ENCODE measurements at regions not wholly inside any gene's neighbourhood (a gene's known extent, or its start where the extent isn't known, plus 50 kb on each side); places are given as distances from the start of the nearest gene placed in this dataset.

- Histone ChIP-seq H3K36me3 (ENCODE audit: insufficient read depth) (no peaks in the 10 kb centered on the region), H3K79me2 (ENCODE audit: insufficient read depth, low read depth) (no peaks in the 10 kb centered on the region), H3K9ac (no peak overlapping the region), H3K4me2 (no peak overlapping the region), H3K4me1 (ENCODE audit: low read depth, poor library complexity, severe bottlenecking) (no peaks in the 10 kb centered on the region), H4K20me1 (ENCODE audit: insufficient read depth) (no peaks in the 10 kb centered on the region), H2AFZ (ENCODE audit: low read depth) (no peak overlapping the region), H3K27me3 (ENCODE audit: insufficient read depth, low read depth) (no peaks in the 10 kb centered on the region), H3K27ac (no peak overlapping the region), H3K4me3 (IDR thresholded peaks at IDR 0.05; ENCODE audit: insufficient read depth, low read depth, low read length) (no peak overlapping the region)
- no peak for TF ChIP-seq CTCF (conservative IDR thresholded peaks at IDR 0.05; ENCODE audit: low read depth, low read length)
Measured at GRCh38 chr4:129675036-129675435, 579.1 kb downstream of the C4orf33 start.

DNA sequence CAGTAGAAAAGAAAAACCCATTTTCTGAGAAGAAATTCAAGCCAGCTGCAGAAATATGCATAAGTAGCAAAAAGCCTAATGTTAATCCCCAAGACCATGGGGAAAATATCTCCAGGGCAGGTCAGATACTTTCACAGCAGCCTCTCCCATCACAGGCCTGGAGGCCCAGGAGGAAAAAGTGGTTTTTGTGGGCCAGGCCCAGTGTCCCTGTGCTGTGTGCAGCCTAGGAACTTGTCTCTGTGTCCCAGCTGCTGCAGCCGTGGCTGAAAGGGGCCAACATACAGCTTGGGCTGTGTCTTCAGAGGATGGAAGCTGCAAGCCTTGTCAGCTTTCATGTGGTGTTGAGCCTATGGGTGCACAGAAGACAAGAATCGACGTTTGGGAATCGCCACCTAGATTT is 581.0 kb downstream of the C4orf33 start:
- Histone ChIP-seq H2AFZ (ENCODE audit: low read depth) (no peak overlapping the region), H3K4me1 (ENCODE audit: low read depth, poor library complexity, severe bottlenecking) (no peaks in the 10 kb centered on the region), H3K27me3 (ENCODE audit: insufficient read depth, low read depth) (no peaks in the 10 kb centered on the region), H3K36me3 (ENCODE audit: insufficient read depth) (no peaks in the 10 kb centered on the region), H3K4me2 (no peak overlapping the region), H3K4me3 (IDR thresholded peaks at IDR 0.05; ENCODE audit: insufficient read depth, low read depth, low read length) (no peak overlapping the region), H3K9ac (no peak overlapping the region), H3K27ac (no peak overlapping the region), H4K20me1 (ENCODE audit: insufficient read depth) (no peaks in the 10 kb centered on the region), H3K79me2 (ENCODE audit: insufficient read depth, low read depth) (no peaks in the 10 kb centered on the region)
- TF ChIP-seq CTCF (conservative IDR thresholded peaks at IDR 0.05; ENCODE audit: low read depth, low read length), result no peak

- Histone ChIP-seq H4K20me1 (ENCODE audit: insufficient read depth) (no peaks in the 10 kb centered on the region), H2AFZ (ENCODE audit: low read depth) (no peak overlapping the region), H3K27me3 (ENCODE audit: insufficient read depth, low read depth) (no peaks in the 10 kb centered on the region), H3K79me2 (ENCODE audit: insufficient read depth, low read depth) (no peaks in the 10 kb centered on the region), H3K4me3 (IDR thresholded peaks at IDR 0.05; ENCODE audit: insufficient read depth, low read depth, low read length) (no peak overlapping the region), H3K4me2 (no peak overlapping the region), H3K27ac (no peak overlapping the region), H3K9ac (no peak overlapping the region), H3K4me1 (ENCODE audit: low read depth, poor library complexity, severe bottlenecking) (no peaks in the 10 kb centered on the region), H3K36me3 (ENCODE audit: insufficient read depth) (no peaks in the 10 kb centered on the region)
- no peak for TF ChIP-seq CTCF (conservative IDR thresholded peaks at IDR 0.05; ENCODE audit: low read depth, low read length)
Measured at GRCh38 chr4:129682586-129682985, 586.6 kb downstream of the C4orf33 start.

- no peak overlapping the region for H2AFZ ChIP-seq (ENCODE audit: low read depth)
- no peaks in the 10 kb centered on the region for H3K4me1 ChIP-seq (ENCODE audit: low read depth, poor library complexity, severe bottlenecking)
- no peaks in the 10 kb centered on the region for H3K79me2 ChIP-seq (ENCODE audit: insufficient read depth, low read depth)
- H3K4me3 ChIP-seq (IDR thresholded peaks at IDR 0.05; ENCODE audit: insufficient read depth, low read depth, low read length), result no peak overlapping the region
- no peaks in the 10 kb centered on the region for H3K36me3 ChIP-seq (ENCODE audit: insufficient read depth)
- no peak overlapping the region for H3K27ac ChIP-seq
- TF ChIP-seq CTCF (conservative IDR thresholded peaks at IDR 0.05; ENCODE audit: low read depth, low read length), result no peak
- no peak overlapping the region for H3K4me2 ChIP-seq
- no peaks in the 10 kb centered on the region for H3K27me3 ChIP-seq (ENCODE audit: insufficient read depth, low read depth)
- H4K20me1 ChIP-seq (ENCODE audit: insufficient read depth), result no peaks in the 10 kb centered on the region
- no peak overlapping the region for H3K9ac ChIP-seq
Measured at GRCh38 chr4:129707949-129708348, 612.0 kb downstream of the C4orf33 start.

DNA sequence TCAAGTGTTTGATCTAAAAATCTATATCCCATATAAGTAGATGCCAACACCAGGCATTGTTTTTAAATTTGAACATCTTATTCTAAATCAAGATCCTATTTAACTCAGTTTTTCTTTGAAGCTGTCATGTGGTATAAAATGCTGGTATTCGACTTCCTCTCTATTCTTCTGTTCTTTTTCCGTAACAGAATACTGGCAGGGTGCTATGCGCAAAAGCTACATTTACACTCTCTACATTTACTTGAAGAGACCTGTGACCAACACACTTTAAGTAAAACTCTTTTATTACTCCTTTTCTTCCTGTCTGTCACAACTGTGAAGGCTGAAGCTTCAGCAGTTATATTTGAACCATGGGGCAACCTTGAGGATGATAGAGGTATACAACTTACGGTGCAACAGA is 612.8 kb downstream of the C4orf33 start:
- no peak for TF ChIP-seq CTCF (conservative IDR thresholded peaks at IDR 0.05; ENCODE audit: low read depth, low read length)
- Histone ChIP-seq H3K27me3 (ENCODE audit: insufficient read depth, low read depth) (no peaks in the 10 kb centered on the region), H3K27ac (no peak overlapping the region), H3K4me2 (no peak overlapping the region), H2AFZ (ENCODE audit: low read depth) (no peak overlapping the region), H3K9ac (no peak overlapping the region), H3K79me2 (ENCODE audit: insufficient read depth, low read depth) (no peaks in the 10 kb centered on the region), H3K4me1 (ENCODE audit: low read depth, poor library complexity, severe bottlenecking) (no peaks in the 10 kb centered on the region), H4K20me1 (ENCODE audit: insufficient read depth) (no peaks in the 10 kb centered on the region), H3K36me3 (ENCODE audit: insufficient read depth) (no peaks in the 10 kb centered on the region), H3K4me3 (IDR thresholded peaks at IDR 0.05; ENCODE audit: insufficient read depth, low read depth, low read length) (no peak overlapping the region)

Data from KMS-11 (cell line).